SKM-1 treated with dmso at 0.1 percent for 144 hours (cell line): ENCODE measurements at regions not wholly inside any gene's neighbourhood (a gene's known extent, or its start where the extent isn't known, plus 50 kb on each side); places are given as distances from the start of the nearest gene placed in this dataset.

Experiments
- DNase-seq: peaks from one replicate; lab custom pipeline; 2025; ENCODE audit not compliant: unreplicated experiment; lab: John Stamatoyannopoulos, UW

- DNase-seq: no peak
Observed at GRCh38 chr5:38101897-38102296, 156.5 kb upstream of the EGFLAM start.

GRCh38 chr5:38099205-38100168, 158.9 kb upstream of the EGFLAM start:
- DNase-seq: no peak

- no peak for DNase-seq
Observed at GRCh38 chr5:38094889-38095288, 163.5 kb upstream of the EGFLAM start.

- DNase-seq: no peak
Observed at GRCh38 chr5:38093855-38094254, 164.5 kb upstream of the EGFLAM start.

- no peak for DNase-seq
Observed at GRCh38 chr5:38086777-38087176, 171.6 kb upstream of the EGFLAM start.

GRCh38 chr5:38079620-38080402, 178.5 kb upstream of the EGFLAM start:
- DNase-seq: no peak

- no peak for DNase-seq
Observed at GRCh38 chr5:38078161-38078560, 180.2 kb upstream of the EGFLAM start.

GRCh38 chr5:38077652-38078051, 180.7 kb upstream of the EGFLAM start:
- DNase-seq: no peak

- no peak for DNase-seq
Observed at GRCh38 chr5:38071831-38072694, 186.3 kb upstream of the EGFLAM start.

GRCh38 chr5:38070304-38070950, 187.9 kb upstream of the EGFLAM start:
- no peak for DNase-seq

- DNase-seq: no peak
Observed at GRCh38 chr5:38069360-38069759, 189.0 kb upstream of the EGFLAM start.

GRCh38 chr5:38060354-38060753, 198.0 kb upstream of the EGFLAM start:
- DNase-seq: no peak

- no peak for DNase-seq
Observed at GRCh38 chr5:38059876-38060275, 198.5 kb upstream of the EGFLAM start.

GRCh38 chr5:38051711-38052511, 206.4 kb upstream of the EGFLAM start:
- no peak for DNase-seq

- DNase-seq: no peak
Observed at GRCh38 chr5:38048400-38048799, 208.6 kb upstream of the GDNF start.

GRCh38 chr5:38046103-38046502, 206.3 kb upstream of the GDNF start:
- DNase-seq: no peak

- DNase-seq: no peak
Observed at GRCh38 chr5:38045446-38045845, 205.6 kb upstream of the GDNF start.

GRCh38 chr5:38039826-38040225, 200.0 kb upstream of the GDNF start:
- DNase-seq: no peak

GRCh38 chr5:38039091-38039490, 199.2 kb upstream of the GDNF start:
- DNase-seq: no peak

- DNase-seq: no peak
Observed at GRCh38 chr5:38036765-38037164, 196.9 kb upstream of the GDNF start.
